ENCODE measurements at regions not wholly inside any gene's neighbourhood (a gene's known extent, or its start where the extent isn't known, plus 50 kb on each side); places are given as distances from the start of the nearest gene placed in this dataset.

- TF ChIP-seq RAD21 (IDR thresholded peaks at IDR 0.05; ENCODE audit: low read length) (no peak), CTCF (IDR thresholded peaks at IDR 0.05) (no peak), GATA2 (CRISPR knock-in tag; IDR thresholded peaks at IDR 0.05) (no peak), POLR2AphosphoS5 (IDR thresholded peaks at IDR 0.05; ENCODE audit: low read depth, low read length) (no peak), JUND (IDR thresholded peaks at IDR 0.05) (no peak), EZH2phosphoT487 (IDR thresholded peaks at IDR 0.05; ENCODE audit: borderline replicate concordance, low read depth) (no peak), SIN3A (IDR thresholded peaks at IDR 0.05; ENCODE audit: borderline replicate concordance, low read depth, low read length) (no peak), EP300 (IDR thresholded peaks at IDR 0.05; ENCODE audit: borderline replicate concordance in 1 of 2, low read depth in 1 of 2, low read length in 1 of 2) (no peak)
Observed at GRCh38 chr6:3531481-3531880, 74.6 kb upstream of the SLC22A23 start.

Data from SK-N-SH (cell line).